Glutamatergic neuron (in vitro differentiated cells): ENCODE measurements at regions not wholly inside any gene's neighbourhood (a gene's known extent, or its start where the extent isn't known, plus 50 kb on each side); places are given as distances from the start of the nearest gene placed in this dataset.

Experiments
- DNase-seq: peaks from one replicate; pipeline ENCODE4 v3.0.0; 2022
- H3K27ac Mint-ChIP-seq: one replicate; pipeline ENCODE4 v1.8.0; 2020; ENCODE audit warnings: mild to moderate bottlenecking, mixed read lengths, inconsistent platforms; ENCODE audit not compliant: unreplicated experiment
- H3K27me3 Mint-ChIP-seq: one replicate; pipeline ENCODE4 v1.8.0; 2020; ENCODE audit warnings: mild to moderate bottlenecking, moderate library complexity, mixed read lengths, inconsistent platforms; ENCODE audit not compliant: unreplicated experiment
- H3K36me3 Mint-ChIP-seq: one replicate; pipeline ENCODE4 v1.8.0; 2020; ENCODE audit warnings: mild to moderate bottlenecking, mixed read lengths, inconsistent platforms; ENCODE audit not compliant: unreplicated experiment
- H3K4me1 Mint-ChIP-seq: one replicate; pipeline ENCODE4 v1.8.0; 2020; ENCODE audit warnings: mild to moderate bottlenecking, low read depth, mixed read lengths, inconsistent platforms; ENCODE audit not compliant: unreplicated experiment
- H3K4me3 Mint-ChIP-seq: one replicate; pipeline ENCODE4 v1.8.0; 2020; ENCODE audit warnings: mild to moderate bottlenecking, mixed read lengths, inconsistent platforms; ENCODE audit not compliant: unreplicated experiment
- H3K9me3 Mint-ChIP-seq: one replicate; pipeline ENCODE4 v1.8.0; 2020; ENCODE audit warnings: mild to moderate bottlenecking, moderate library complexity, mixed read lengths, inconsistent platforms; ENCODE audit not compliant: unreplicated experiment
- TF ChIP-seq, protein P1 (sequence below): fragments of 200-600 bp; sonication (generic); IDR thresholded peaks from one replicate; pipeline ENCODE4 v1.5.0; 2021; ENCODE audit not compliant: partially characterized antibody, unreplicated experiment

DNA sequence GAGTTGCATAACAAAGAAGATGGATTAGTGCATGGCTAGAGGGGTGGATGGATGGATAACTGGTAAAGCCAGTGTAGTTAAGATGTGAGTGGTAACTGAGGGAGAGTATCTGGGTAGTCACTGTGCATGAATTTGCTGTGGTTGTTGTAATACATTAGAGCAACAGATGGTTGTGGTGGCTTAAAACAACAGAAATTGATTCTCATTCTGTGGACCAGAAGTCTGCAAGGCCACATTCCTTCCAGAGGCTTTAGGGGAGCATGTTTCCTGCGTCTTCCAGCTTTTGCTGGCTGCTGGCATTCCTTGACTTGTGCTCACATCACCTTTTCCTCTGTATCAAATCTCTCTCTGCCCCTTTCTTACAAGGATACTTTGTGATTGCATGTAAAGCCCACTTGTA lies 155.4 kb downstream of the ASB1 start:
- no peak for DNase-seq
- Mint-ChIP-seq H3K36me3 (no peaks in the 10 kb centered on the region), H3K27me3 (no peaks in the 10 kb centered on the region), H3K4me3 (no peak overlapping the region), H3K9me3 (no peaks in the 10 kb centered on the region), H3K27ac (no peak overlapping the region), H3K4me1 (no peaks in the 10 kb centered on the region)
- TF ChIP-seq, protein P1, sequence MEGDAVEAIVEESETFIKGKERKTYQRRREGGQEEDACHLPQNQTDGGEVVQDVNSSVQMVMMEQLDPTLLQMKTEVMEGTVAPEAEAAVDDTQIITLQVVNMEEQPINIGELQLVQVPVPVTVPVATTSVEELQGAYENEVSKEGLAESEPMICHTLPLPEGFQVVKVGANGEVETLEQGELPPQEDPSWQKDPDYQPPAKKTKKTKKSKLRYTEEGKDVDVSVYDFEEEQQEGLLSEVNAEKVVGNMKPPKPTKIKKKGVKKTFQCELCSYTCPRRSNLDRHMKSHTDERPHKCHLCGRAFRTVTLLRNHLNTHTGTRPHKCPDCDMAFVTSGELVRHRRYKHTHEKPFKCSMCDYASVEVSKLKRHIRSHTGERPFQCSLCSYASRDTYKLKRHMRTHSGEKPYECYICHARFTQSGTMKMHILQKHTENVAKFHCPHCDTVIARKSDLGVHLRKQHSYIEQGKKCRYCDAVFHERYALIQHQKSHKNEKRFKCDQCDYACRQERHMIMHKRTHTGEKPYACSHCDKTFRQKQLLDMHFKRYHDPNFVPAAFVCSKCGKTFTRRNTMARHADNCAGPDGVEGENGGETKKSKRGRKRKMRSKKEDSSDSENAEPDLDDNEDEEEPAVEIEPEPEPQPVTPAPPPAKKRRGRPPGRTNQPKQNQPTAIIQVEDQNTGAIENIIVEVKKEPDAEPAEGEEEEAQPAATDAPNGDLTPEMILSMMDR = no peak

DNA sequence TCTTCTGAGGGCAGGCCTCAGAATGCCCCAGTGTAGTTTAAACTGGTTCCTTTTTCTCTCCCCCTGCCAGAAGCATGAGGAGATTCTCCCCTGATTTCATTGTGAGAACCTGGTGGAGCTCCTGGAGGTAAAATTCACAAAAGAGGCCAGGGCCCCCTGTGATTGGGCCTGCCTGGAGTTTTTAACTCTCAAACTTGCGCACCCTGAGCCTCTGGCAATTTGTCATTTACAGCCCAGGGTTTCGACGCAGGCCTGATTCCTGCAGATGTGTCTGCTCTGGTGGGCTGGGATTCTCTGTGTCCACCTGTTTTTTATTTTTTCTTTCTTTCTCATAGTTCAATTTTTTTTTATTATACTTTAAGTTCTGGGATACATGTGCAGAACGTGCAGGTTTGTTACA lies 157.9 kb downstream of the ASB1 start:
- Mint-ChIP-seq H3K27me3 (no peaks in the 10 kb centered on the region), H3K9me3 (no peaks in the 10 kb centered on the region), H3K27ac (no peak overlapping the region), H3K4me1 (no peaks in the 10 kb centered on the region), H3K36me3 (no peaks in the 10 kb centered on the region), H3K4me3 (no peak overlapping the region)
- DNase-seq = no peak
- TF ChIP-seq, protein P1 = no peak

DNA sequence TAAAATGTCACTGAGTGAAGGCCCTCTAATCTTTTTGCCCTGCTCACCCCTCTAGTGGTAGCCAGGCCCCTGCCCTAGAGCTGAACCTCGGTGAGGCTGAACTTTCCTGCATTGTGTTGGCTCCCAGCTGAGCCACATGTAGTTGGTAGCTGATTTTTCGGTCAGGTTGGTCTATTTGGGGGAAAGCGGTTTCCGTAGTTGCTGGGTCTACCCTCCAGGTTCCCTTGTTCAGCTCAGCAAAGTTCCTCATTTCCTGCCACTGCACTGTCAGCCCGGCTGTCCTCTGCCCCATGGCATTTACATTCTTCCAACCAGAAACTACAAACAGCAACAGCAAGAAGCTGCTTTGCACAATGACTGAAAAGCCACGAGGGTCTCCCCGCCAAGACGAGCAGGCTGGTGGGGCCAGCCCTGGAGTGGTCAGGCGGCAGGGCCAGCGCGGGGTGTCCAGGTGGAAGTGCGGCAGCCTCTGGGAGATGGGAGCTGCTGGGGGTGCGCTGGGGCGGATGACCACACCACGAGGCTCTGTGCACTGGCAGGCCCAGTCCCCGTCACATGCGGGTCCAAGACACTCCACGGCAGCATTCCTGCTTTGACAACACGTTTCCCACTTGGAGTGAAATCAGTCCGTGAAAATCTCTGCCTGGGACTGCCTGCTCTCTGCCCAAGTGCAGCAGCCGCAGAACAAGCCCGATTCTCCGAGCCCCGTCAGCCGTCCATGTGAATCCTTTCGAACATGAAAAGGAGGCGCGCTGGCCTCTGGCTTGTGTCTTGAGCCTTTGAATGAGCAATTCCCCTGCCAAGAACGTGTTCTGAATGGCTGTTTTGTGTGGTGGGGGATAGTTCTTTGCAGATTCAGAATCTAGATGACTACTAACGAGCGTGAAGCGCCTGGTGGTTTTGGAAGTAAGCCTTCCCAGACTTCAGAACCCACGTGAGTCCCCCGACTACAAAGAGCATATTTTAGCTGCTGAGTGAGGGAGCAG lies 159.4 kb downstream of the ASB1 start:
- DNase-seq = no peak
- no peaks in the 10 kb centered on the region for H3K27me3 Mint-ChIP-seq
- H3K36me3 Mint-ChIP-seq = no peaks in the 10 kb centered on the region
- H3K4me1 Mint-ChIP-seq = no peaks in the 10 kb centered on the region
- H3K27ac Mint-ChIP-seq = no peak overlapping the region
- H3K4me3 Mint-ChIP-seq = no peak overlapping the region
- TF ChIP-seq, protein P1 = no peak
- H3K9me3 Mint-ChIP-seq = no peaks in the 10 kb centered on the region

GRCh38 chr2:238586931-238587775 lies 160.4 kb downstream of the ASB1 start:
- Mint-ChIP-seq H3K4me1 (no peaks in the 10 kb centered on the region), H3K27me3 (no peaks in the 10 kb centered on the region), H3K4me3 (no peak overlapping the region), H3K9me3 (no peaks in the 10 kb centered on the region), H3K27ac (no peak overlapping the region), H3K36me3 (no peaks in the 10 kb centered on the region)
- DNase-seq = no peak
- TF ChIP-seq, protein P1 = no peak
